LNCaP clone FGC (cell line): ENCODE measurements at regions not wholly inside any gene's neighbourhood (a gene's known extent, or its start where the extent isn't known, plus 50 kb on each side); places are given as distances from the start of the nearest gene placed in this dataset.
"Not testable (repeated sequence)": the region's sequence is repeated elsewhere in the genome, so short reads cannot be mapped to it uniquely, and the experiment has no call there.

Experiments used
- DNase-seq: peaks from one replicate; pipeline ENCODE4 v3.0.0-alpha.2; 2011; ENCODE audit warnings: low read depth
- H3K4me3 ChIP-seq: 2 replicates; pipeline ENCODE4 v1.5.1; 2011; ENCODE audit warnings: mild to moderate bottlenecking, low read depth, low read length, control low read depth
- CTCF ChIP-seq: IDR thresholded peaks from 2 replicates; pipeline ENCODE4 v1.5.1; 2012; ENCODE audit warnings: mild to moderate bottlenecking; ENCODE audit not compliant: control insufficient read depth, insufficient read depth; ENCODE audit errors: extremely low read depth

GRCh38 chr19:57025491-57025890, 94.3 kb upstream of the USP29 start:
- no peak for TF ChIP-seq CTCF
- DNase-seq, result no peak
- no peak overlapping the region for H3K4me3 ChIP-seq

GRCh38 chr19:57026476-57026875, 93.3 kb upstream of the USP29 start:
- no peak for DNase-seq
- TF ChIP-seq CTCF, result no peak
- no peak overlapping the region for H3K4me3 ChIP-seq

- H3K4me3 ChIP-seq, result no peak overlapping the region
- DNase-seq, result no peak
- no peak for TF ChIP-seq CTCF
These were observed 92.4 kb upstream of the USP29 start for GRCh38 chr19:57027360-57027759.

GRCh38 chr19:57028804-57029525, 90.8 kb upstream of the USP29 start:
- DNase-seq, result no peak
- no peak for TF ChIP-seq CTCF
- no peak overlapping the region for H3K4me3 ChIP-seq

- no peak for TF ChIP-seq CTCF
- H3K4me3 ChIP-seq, result no peak overlapping the region
- no peak for DNase-seq
These were observed 88.7 kb upstream of the USP29 start for GRCh38 chr19:57031106-57031505.

- no peak overlapping the region for H3K4me3 ChIP-seq
- no peak for DNase-seq
- no peak for TF ChIP-seq CTCF
These were observed 86.2 kb upstream of the USP29 start for GRCh38 chr19:57033576-57033975.

- DNase-seq, result no peak
- TF ChIP-seq CTCF, result no peak
- no peak overlapping the region for H3K4me3 ChIP-seq
These were observed 85.2 kb upstream of the USP29 start for GRCh38 chr19:57034544-57034943.

GRCh38 chr19:57035740-57036139, 84.0 kb upstream of the USP29 start:
- not testable (repeated sequence) for H3K4me3 ChIP-seq, DNase-seq
